GM23338 (cell line): ENCODE measurements at regions not wholly inside any gene's neighbourhood (a gene's known extent, or its start where the extent isn't known, plus 50 kb on each side); places are given as distances from the start of the nearest gene placed in this dataset.

Experiments used
- ATAC-seq: fragments of 200-7000 bp; cut with Tn5 transposase; 3 replicates; pipeline ENCODE4 v1.9.1; 2020
- DNase-seq: peaks from one replicate; pipeline ENCODE4 v3.0.0-alpha.2; 2015; ENCODE audit warnings: low spot score
- H2AFZ ChIP-seq: fragments of 200-600 bp; sonication (generic); 2 replicates; pipeline ENCODE4 v1.8.0; 2016; ENCODE audit warnings: antibody characterized with exemption, mild to moderate bottlenecking, moderate library complexity
- H3F3A ChIP-seq: fragments of 200-600 bp; sonication (generic); replicated peaks from 2 replicates; pipeline ENCODE4 v1.8.0; 2017; ENCODE audit warnings: antibody characterized with exemption, mixed run types, low read depth
- H3K27ac ChIP-seq: fragments of 200-600 bp; sonication (generic); 2 replicates; pipeline ENCODE4 v1.6.1; 2016; ENCODE audit warnings: low read depth
- H3K27me3 ChIP-seq: fragments of 200-600 bp; sonication (generic); 2 replicates; pipeline ENCODE4 v1.8.0; 2016; ENCODE audit warnings: mild to moderate bottlenecking, mixed run types, moderate library complexity; ENCODE audit not compliant: insufficient read depth
- H3K36me3 ChIP-seq: fragments of 200-600 bp; sonication (generic); 2 replicates; pipeline ENCODE4 v1.8.0; 2016; ENCODE audit warnings: mild to moderate bottlenecking; ENCODE audit not compliant: insufficient read depth
- H3K4me1 ChIP-seq: fragments of 200-600 bp; sonication (generic); 2 replicates; pipeline ENCODE4 v1.8.0; 2016; ENCODE audit warnings: mild to moderate bottlenecking, moderate library complexity; ENCODE audit not compliant: insufficient read depth
- H3K4me2 ChIP-seq: fragments of 200-600 bp; sonication (generic); 2 replicates; pipeline ENCODE4 v1.7.1; 2017; ENCODE audit warnings: mixed run types
- H3K4me3 ChIP-seq: fragments of 200-600 bp; sonication (generic); 2 replicates; pipeline ENCODE4 v1.6.1; 2016; ENCODE audit warnings: mixed run types
- H3K79me2 ChIP-seq: fragments of 200-600 bp; sonication (generic); replicated peaks from 2 replicates; pipeline ENCODE4 v1.8.0; 2017; ENCODE audit warnings: mild to moderate bottlenecking; ENCODE audit not compliant: insufficient read depth
- H3K9me2 ChIP-seq: fragments of 200-600 bp; sonication (generic); 2 replicates; pipeline ENCODE4 v1.8.0; 2017; ENCODE audit not compliant: insufficient read depth
- H4K20me1 ChIP-seq: fragments of 200-600 bp; sonication (generic); replicated peaks from 2 replicates; pipeline ENCODE4 v1.8.0; 2017; ENCODE audit warnings: mild to moderate bottlenecking; ENCODE audit not compliant: insufficient read depth
- H3K27ac Mint-ChIP-seq: 2 replicates; pipeline ENCODE4 v1.8.0; 2020; ENCODE audit warnings: inconsistent platforms, mild to moderate bottlenecking, moderate library complexity, mixed read lengths
- H3K27me3 Mint-ChIP-seq: 3 replicates; pipeline ENCODE4 v1.8.0; 2022; ENCODE audit warnings: low read depth, mild to moderate bottlenecking, moderate library complexity, mixed read lengths, inconsistent platforms; ENCODE audit not compliant: insufficient read depth, poor library complexity
- H3K36me3 Mint-ChIP-seq: 3 replicates; pipeline ENCODE4 v1.8.0; 2021; ENCODE audit warnings: low read depth, mild to moderate bottlenecking, inconsistent platforms, moderate library complexity, mixed read lengths
- H3K4me1 Mint-ChIP-seq: 3 replicates; pipeline ENCODE4 v1.8.0; 2020; ENCODE audit warnings: mild to moderate bottlenecking, inconsistent platforms, mixed read lengths
- H3K4me3 Mint-ChIP-seq: 3 replicates; pipeline ENCODE4 v1.8.0; 2021; ENCODE audit warnings: moderate library complexity, mild to moderate bottlenecking, inconsistent platforms, mixed read lengths
- H3K9me3 Mint-ChIP-seq: 3 replicates; pipeline ENCODE4 v1.8.0; 2020; ENCODE audit warnings: moderate library complexity, mild to moderate bottlenecking, inconsistent platforms, mixed read lengths
- CTCF ChIP-seq, 2 experiments: fragments of 200-600 bp in 1 of 2; sonication (generic) in 1 of 2; conservative IDR thresholded peaks; 2 replicates each; pipeline versions ENCODE4 v1.5.1 to v1.6.1; 2016 to 2017; ENCODE audit warnings: antibody characterized with exemption in 2 of 2, low read depth in 2 of 2, mild to moderate bottlenecking in 2 of 2, moderate library complexity in 1 of 2
- EZH2 ChIP-seq: fragments of 200-600 bp; sonication (generic); IDR thresholded peaks from one replicate; pipeline ENCODE4 v1.8.0; 2017; ENCODE audit warnings: antibody characterized with exemption, mild to moderate bottlenecking, low read depth; ENCODE audit not compliant: unreplicated experiment
- REST ChIP-seq: IDR thresholded peaks from one replicate; pipeline ENCODE4 v1.6.1; 2018; ENCODE audit warnings: antibody characterized with exemption; ENCODE audit not compliant: unreplicated experiment
- STAT1 ChIP-seq: IDR thresholded peaks from one replicate; pipeline ENCODE4 v1.6.1; 2016; ENCODE audit warnings: antibody characterized with exemption; ENCODE audit not compliant: unreplicated experiment

- no peak for TF ChIP-seq CTCF (conservative IDR thresholded peaks at IDR 0.05; ENCODE audit: low read depth in 2 of 2)
- no peak for TF ChIP-seq EZH2
- no peak for TF ChIP-seq STAT1
Observed at GRCh38 chr15:46344915-46345314, 710.1 kb downstream of the SQOR start (continued).

GRCh38 chr15:46354443-46354842 lies 719.6 kb downstream of the SQOR start:
- Histone ChIP-seq H3K27me3 (no peaks in the 10 kb centered on the region), H2AFZ (no peak overlapping the region), H3K36me3 (no peaks in the 10 kb centered on the region), H3K79me2 (no peaks in the 10 kb centered on the region), H3K4me1 (no peaks in the 10 kb centered on the region), H3K9me2 (0 out of 2 replicates have a peak, but pooled peaks cover 5% of the 10 kb centered on the region), H3K4me3 (no peak overlapping the region), H3F3A (no peaks in the 10 kb centered on the region), H4K20me1 (no peaks in the 10 kb centered on the region), H3K27ac (no peak overlapping the region), H3K4me2 (no peak overlapping the region)
- Mint-ChIP-seq H3K27me3 (no peaks in the 10 kb centered on the region), H3K27ac (no peak overlapping the region), H3K4me3 (no peak overlapping the region), H3K4me1 (no peaks in the 10 kb centered on the region), H3K36me3 (no peaks in the 10 kb centered on the region), H3K9me3 (peaks cover 58% of the 10 kb centered on the region)
- TF ChIP-seq REST (no peak), CTCF (conservative IDR thresholded peaks at IDR 0.05; ENCODE audit: low read depth in 2 of 2) (peak in 1 of 2 experiments; percentile 41; a peak in 2 of 4 replicates)
- ATAC-seq (no peak), DNase-seq (no peak)

- H3K4me3 ChIP-seq = no peak overlapping the region
- TF ChIP-seq EZH2 (no peak), REST (no peak), CTCF (conservative IDR thresholded peaks at IDR 0.05; ENCODE audit: low read depth in 2 of 2) (no peak)
- H2AFZ ChIP-seq = no peak overlapping the region
Observed at GRCh38 chr15:46365572-46365971, 730.7 kb downstream of the SQOR start.

More at GRCh38 chr15:46365572-46365971, 730.7 kb downstream of the SQOR start:
- H3K27ac ChIP-seq = no peak overlapping the region
- no peaks in the 10 kb centered on the region for H3K79me2 ChIP-seq
- H3K27ac Mint-ChIP-seq = no peak overlapping the region
- H3K9me2 ChIP-seq = no peaks in the 10 kb centered on the region
- H3K36me3 Mint-ChIP-seq = no peaks in the 10 kb centered on the region
- H4K20me1 ChIP-seq = no peaks in the 10 kb centered on the region
- H3K27me3 Mint-ChIP-seq = no peaks in the 10 kb centered on the region
- no peak overlapping the region for H3K4me2 ChIP-seq
- no peaks in the 10 kb centered on the region for H3F3A ChIP-seq
- no peaks in the 10 kb centered on the region for H3K36me3 ChIP-seq
- no peak for ATAC-seq
- H3K27me3 ChIP-seq = no peaks in the 10 kb centered on the region
- no peak for DNase-seq
- no peaks in the 10 kb centered on the region for H3K4me1 ChIP-seq
- no peak overlapping the region for H3K4me3 Mint-ChIP-seq
- H3K9me3 Mint-ChIP-seq = peaks cover 28% of the 10 kb centered on the region
- no peaks in the 10 kb centered on the region for H3K4me1 Mint-ChIP-seq
